ENCODE measurements at regions not wholly inside any gene's neighbourhood (a gene's known extent, or its start where the extent isn't known, plus 50 kb on each side); places are given as distances from the start of the nearest gene placed in this dataset.

GRCh38 chr12:71000255-71000654 is 79.7 kb upstream of the PTPRR start:
- no peak for TF ChIP-seq CTCF (IDR thresholded peaks at IDR 0.05)
- TF ChIP-seq POLR2AphosphoS5 (IDR thresholded peaks at IDR 0.05): no peak
- no peak for TF ChIP-seq POLR2A (IDR thresholded peaks at IDR 0.05)
- TF ChIP-seq EP300 (IDR thresholded peaks at IDR 0.05): no peak
